ENCODE measurements at regions not wholly inside any gene's neighbourhood (a gene's known extent, or its start where the extent isn't known, plus 50 kb on each side); places are given as distances from the start of the nearest gene placed in this dataset.

GRCh38 chr5:145237843-145238242, 597.3 kb downstream of the PRELID2 start:
- no peak for DNase-seq

- no peak for DNase-seq
These were observed 598.2 kb downstream of the PRELID2 start for GRCh38 chr5:145236983-145237382.

- no peak for DNase-seq
These were observed 599.0 kb downstream of the PRELID2 start for GRCh38 chr5:145236127-145236526.

DNA sequence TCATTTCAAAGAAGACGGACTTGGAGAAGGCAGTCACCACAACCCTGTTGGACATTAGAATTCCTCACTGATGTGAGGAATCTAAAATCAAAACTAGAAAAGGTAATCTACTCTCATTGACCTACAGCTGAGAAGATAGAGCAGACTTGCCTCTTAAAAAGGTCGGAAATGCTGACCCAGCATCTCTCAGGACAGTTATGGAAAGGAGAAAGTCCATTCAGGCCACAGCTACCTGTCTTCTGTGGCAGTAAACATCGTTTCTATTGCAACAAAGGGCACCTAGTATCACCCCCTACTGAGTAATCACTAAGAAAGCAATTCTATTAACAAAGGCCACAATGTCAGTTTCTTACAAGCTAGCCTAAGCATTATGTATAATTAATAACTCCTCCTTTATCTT, 601.7 kb downstream of the PRELID2 start:
- no peak for DNase-seq

DNA sequence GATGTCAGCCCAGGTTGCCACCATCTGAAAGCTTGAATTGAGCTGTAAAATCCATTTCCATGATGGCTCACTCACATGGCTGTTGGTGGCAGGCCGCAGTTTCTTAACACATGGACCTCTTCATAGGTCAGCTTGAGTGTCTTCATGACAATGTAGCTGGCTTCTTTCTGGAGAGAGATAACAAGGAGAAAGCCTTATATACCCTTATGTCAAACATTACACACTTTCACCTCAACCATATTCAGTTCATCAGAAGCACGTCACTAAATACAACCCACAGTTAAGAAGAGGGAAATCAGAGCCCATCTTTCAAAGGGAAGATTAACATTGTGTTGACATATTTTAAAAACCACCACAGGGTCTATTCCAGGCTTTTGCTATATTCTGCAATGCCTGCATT, 604.4 kb downstream of the PRELID2 start:
- DNase-seq = no peak

DNA sequence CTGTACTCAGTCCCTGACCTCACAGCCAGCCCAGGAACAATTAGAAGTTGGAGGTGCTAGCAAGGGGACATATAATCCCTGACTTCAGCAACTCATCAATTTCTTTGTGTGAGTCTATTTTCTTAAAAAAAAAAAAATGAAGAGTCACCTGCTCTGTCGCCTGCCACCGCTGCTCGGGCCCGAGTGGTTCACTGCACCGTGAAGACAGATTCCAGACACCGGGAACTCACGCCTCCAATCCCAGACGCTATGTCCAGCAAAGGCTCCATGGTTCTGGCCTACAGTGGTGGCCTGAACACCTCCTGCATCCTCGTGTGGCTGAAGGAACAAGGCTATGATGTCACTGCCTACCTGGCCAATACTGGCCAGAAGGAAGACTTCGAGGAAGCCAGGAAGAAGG, 606.6 kb downstream of the PRELID2 start:
- no peak for DNase-seq

DNA sequence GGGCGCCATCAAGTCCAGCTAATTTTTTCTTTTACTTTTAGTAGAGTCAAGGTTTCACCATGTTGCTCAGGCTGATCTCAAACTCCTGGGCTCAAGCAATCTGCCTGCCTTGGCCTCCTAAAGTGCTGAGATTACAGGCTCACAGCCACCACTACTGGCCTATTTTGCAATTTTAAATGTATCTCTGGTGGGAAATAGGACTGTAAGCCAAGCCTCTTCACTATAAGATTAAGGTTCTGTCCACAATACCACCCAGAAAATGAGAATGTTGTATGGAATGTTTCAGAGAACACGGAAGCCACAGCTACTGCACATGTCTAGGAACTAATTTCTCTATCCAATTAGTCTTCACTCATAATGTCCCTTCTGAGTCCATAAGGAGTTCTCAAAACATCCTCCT, 607.3 kb downstream of the PRELID2 start:
- DNase-seq = no peak

GRCh38 chr5:145226726-145227125, 608.4 kb downstream of the PRELID2 start:
- no peak for DNase-seq

DNA sequence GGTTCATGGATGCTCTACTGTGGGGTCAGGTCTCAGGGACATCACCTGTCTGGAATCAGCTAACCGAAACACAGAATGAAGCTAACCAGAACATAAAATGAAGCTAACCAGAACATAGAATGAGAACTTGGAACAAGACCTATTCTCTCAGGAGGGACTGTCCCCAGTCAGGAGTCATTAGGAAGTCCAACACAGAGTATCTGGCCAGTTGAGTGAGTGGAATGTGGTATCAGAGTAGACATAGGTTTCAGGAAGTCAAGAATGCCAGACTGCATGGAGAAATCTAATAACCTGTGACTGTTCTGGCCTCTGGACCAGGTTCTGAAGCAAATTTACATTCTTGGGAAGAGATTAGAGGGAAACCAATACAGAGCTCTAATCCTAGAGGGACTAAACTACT, 609.6 kb downstream of the PRELID2 start:
- DNase-seq = no peak

- DNase-seq = no peak
These were observed 611.6 kb downstream of the PRELID2 start for GRCh38 chr5:145223582-145223981.

- DNase-seq = no peak
These were observed 612.5 kb downstream of the PRELID2 start for GRCh38 chr5:145222622-145223021.

GRCh38 chr5:145221416-145221815, 613.7 kb downstream of the PRELID2 start:
- DNase-seq = no peak

- no peak for DNase-seq
These were observed 614.7 kb downstream of the PRELID2 start for GRCh38 chr5:145220481-145220880.

DNA sequence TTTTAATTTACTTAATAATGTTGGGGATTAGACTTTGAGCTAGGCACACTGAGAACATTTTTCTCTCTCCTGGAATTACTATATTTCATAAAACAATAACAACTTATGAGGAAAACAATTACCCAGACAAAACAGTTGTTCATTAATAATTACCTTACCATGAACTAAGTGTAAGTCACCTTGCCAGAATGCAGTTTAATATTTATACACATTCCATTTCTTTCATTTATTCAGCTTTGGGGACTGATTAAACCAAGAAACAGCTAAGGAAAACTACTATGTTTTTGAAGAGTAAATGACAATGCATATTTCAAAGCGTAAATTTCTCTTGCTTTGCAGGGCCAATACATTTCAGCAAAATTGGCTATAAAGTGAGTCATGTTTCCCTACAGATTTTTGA, 616.2 kb downstream of the PRELID2 start:
- DNase-seq = no peak

- no peak for DNase-seq
These were observed 617.1 kb downstream of the PRELID2 start for GRCh38 chr5:145218019-145218418.

GRCh38 chr5:145210020-145210419, 625.1 kb downstream of the PRELID2 start:
- DNase-seq = no peak

GRCh38 chr5:145205546-145205945, 629.6 kb downstream of the PRELID2 start:
- DNase-seq = no peak

DNA sequence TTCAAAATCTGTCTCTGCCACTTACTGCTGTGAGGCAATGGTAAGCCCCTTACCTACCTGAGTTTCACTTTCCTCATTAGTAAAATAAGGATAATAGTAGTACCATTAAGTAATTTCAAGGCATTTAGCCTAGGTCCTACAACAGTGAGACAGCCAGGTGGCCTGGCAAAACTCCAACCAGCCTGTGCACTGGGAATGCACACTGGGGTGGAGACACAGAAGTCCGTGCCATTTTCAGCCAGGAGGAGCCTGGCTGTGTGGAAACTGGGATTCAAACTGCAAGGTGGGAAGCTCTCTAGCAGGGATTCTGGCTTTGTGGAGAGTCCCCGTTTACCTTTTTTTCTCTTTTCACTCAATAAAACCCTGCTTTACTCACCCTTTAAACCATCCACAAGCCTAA, 630.4 kb downstream of the PRELID2 start:
- no peak for DNase-seq

DNA sequence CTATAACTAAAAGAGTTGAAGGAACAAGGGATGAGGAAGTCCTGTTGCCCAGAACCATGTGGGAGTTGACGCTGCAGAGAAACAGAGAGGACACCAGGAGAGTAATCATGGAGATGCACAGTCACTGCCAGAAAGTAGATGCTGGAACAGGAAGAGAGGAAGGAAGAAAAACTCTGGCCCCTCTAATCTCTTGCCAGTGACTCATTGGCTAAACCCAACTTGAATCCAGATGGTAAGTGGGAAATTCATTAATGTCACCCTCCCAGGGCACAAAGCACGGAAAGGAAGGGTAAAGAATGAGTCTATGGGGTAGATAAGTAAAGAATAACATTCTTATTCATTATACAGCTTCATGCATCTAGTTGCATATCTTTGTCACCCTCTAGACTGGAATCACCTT, 631.9 kb downstream of the PRELID2 start:
- DNase-seq = no peak

GRCh38 chr5:145198525-145199260, 636.4 kb downstream of the PRELID2 start:
- no peak for DNase-seq

GRCh38 chr5:145189746-145190145, 645.4 kb downstream of the PRELID2 start:
- no peak for DNase-seq

DNA sequence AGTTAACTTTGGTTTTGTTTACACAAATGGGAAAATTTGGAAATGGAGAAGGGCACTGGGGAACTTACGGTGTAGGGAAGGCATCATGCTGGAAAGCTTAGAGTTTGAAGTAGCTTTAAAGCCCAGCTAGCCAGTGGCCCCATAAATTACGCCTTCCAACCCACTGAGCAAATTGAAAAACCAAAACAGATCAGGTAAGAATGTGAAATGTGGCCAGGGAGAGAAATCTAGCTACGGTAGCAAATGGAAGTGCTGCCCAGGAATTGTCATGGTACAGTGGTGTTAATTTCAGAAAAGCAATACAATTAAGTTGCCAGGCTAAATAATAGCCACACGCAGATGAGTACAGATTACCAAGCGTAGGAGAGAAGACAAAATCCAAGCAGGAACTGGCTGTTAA, 654.8 kb downstream of the PRELID2 start:
- no peak for DNase-seq

DNA sequence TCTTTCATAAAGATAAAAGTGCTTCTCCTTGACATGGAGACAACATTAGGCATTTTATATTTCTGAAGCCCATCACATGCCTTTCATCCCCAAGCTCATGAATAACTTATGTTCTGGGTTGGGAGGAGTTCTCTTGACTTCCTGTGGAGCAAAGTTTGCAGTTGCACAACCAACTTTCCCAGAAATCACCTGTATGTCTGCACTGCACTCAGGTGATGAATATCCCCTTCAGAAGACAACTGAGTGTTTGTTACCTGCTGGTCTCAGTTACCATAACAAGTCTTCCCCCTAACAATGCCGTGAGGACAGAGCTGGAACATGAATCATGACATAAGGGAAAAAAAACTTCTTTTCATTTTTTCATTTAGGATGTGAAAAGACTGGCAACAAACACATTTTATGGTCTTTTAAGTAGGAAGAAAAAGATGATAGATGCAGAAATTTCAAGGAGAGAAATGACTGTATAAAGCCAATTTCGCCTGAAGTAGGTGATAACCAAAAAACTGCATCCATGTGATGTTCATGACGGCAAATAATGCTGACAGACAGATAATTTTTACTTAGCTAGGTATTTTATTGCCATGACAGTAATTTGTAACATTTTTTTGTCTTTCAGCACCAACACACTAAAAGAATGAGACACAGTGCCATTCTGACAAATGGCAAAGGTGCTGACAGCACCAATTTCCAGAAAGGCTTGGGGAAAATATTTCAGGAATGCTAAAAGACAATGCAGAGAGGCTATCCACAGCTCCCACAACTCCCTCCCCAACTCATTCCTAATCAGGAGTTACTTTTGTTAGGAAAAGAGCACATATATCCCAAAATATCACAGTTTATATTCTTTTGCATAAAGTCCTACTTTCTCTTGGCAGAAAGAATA, 656.3 kb downstream of the PRELID2 start:
- DNase-seq = no peak

GRCh38 chr5:145176041-145176440, 659.1 kb downstream of the PRELID2 start:
- no peak for DNase-seq
